HCT116 (cell line): ENCODE measurements at regions not wholly inside any gene's neighbourhood (a gene's known extent, or its start where the extent isn't known, plus 50 kb on each side); places are given as distances from the start of the nearest gene placed in this dataset.

Experiments used
- ATAC-seq: fragments of 200-7000 bp; cut with Tn5 transposase; 2 replicates; pipeline ENCODE4 v1.9.1; 2020; ENCODE audit warnings: mild to moderate bottlenecking, moderate library complexity
- BruUV-seq: library from RNA; stranded (reverse); fragments of 400-500 nt; replicated peaks from 2 replicates; lab custom pipeline; 2021; lab: Mats Ljungman, UMichigan
- CTCF ChIA-PET: fragments of 300-600 bp; sonication (Branson Sonifier 250); formaldehyde crosslinking; loops from one replicate; lab custom pipeline; 2021; ENCODE audit warnings: antibody characterized with exemption; lab: Charles Lee
- POLR2A ChIA-PET: fragments of 300-600, 350-600 bp; sonication (Branson Sonifier 250); formaldehyde crosslinking; loops from one replicate; lab custom pipeline; 2021; ENCODE audit warnings: antibody characterized with exemption; lab: Charles Lee
- RAD21 ChIA-PET, 2 experiments: fragments of 300-600 bp; sonication (Branson Sonifier 250); formaldehyde crosslinking; loops; one replicate each; lab custom pipeline; 2023; ENCODE audit warnings: low total read pairs in 2 of 2; ENCODE audit not compliant: uncharacterized antibody in 2 of 2, unreplicated experiment in 2 of 2, low non-redundant PET in 1 of 2; lab: Charles Lee
- DNase-seq: peaks from one replicate; pipeline ENCODE4 v3.0.0-alpha.2; 2010; ENCODE audit warnings: low read depth, low spot score
- H2AFZ ChIP-seq: fragments of 200-600 bp; shearing (Covaris generic), sonication (generic); 2 replicates; pipeline ENCODE4 v1.6.1; 2017; ENCODE audit warnings: low read depth, mixed run types, mixed read lengths, antibody characterized with exemption, low read length; ENCODE audit not compliant: poor library complexity, severe bottlenecking
- H3K27ac ChIP-seq: 2 replicates; pipeline ENCODE4 v1.5.1; 2012; ENCODE audit warnings: low read depth, low read length
- H3K27me3 ChIP-seq: fragments of 200-600 bp; sonication (generic); 2 replicates; pipeline ENCODE4 v1.6.1; 2016; ENCODE audit warnings: mixed run types, low read length, mixed read lengths; ENCODE audit not compliant: insufficient read depth
- H3K36me3 ChIP-seq, 2 experiments: fragments of 200-500 bp in 1 of 2; fragments of 200-600 bp in 1 of 2; sonication (Bioruptor generic) in 1 of 2; sonication (generic) in 1 of 2; 2 replicates each; pipeline versions ENCODE4 v1.5.1 to v1.6.1; 2014 to 2016; ENCODE audit warnings: low read length in 2 of 2, inconsistent platforms in 1 of 2, mixed read lengths in 1 of 2, mixed run types in 1 of 2; ENCODE audit not compliant: insufficient read depth in 2 of 2, control insufficient read depth in 1 of 2
- H3K4me1 ChIP-seq, 2 experiments: fragments of 200-600 bp in 1 of 2; sonication (generic) in 1 of 2; 2 replicates each; pipeline versions ENCODE4 v1.5.1 to v1.6.1; 2012 to 2017; ENCODE audit warnings: low read length in 2 of 2, inconsistent platforms in 1 of 2, mild to moderate bottlenecking in 1 of 2, mixed read lengths in 1 of 2, mixed run types in 1 of 2, moderate library complexity in 1 of 2; ENCODE audit not compliant: insufficient read depth in 2 of 2, control insufficient read depth in 1 of 2
- H3K4me2 ChIP-seq: fragments of 200-600 bp; sonication (generic); 2 replicates; pipeline ENCODE4 v1.6.1; 2017; ENCODE audit warnings: mixed run types, low read length, mixed read lengths
- H3K4me3 ChIP-seq, 2 experiments: fragments of 200-600 bp in 1 of 2; sonication (generic) in 1 of 2; replicated peaks in 1 of 2; 2 replicates each; pipeline ENCODE4 v1.5.1; 2011 to 2016; ENCODE audit warnings: low read length in 2 of 2, control low read depth in 1 of 2, low read depth in 1 of 2, mild to moderate bottlenecking in 1 of 2, mixed read lengths in 1 of 2, mixed run types in 1 of 2
- H3K79me2 ChIP-seq: fragments of 200-600 bp; sonication (generic); 2 replicates; pipeline ENCODE4 v1.6.1; 2017; ENCODE audit warnings: mild to moderate bottlenecking, mixed run types, low read length, moderate library complexity, mixed read lengths; ENCODE audit not compliant: insufficient read depth
- H3K9ac ChIP-seq: fragments of 200-600 bp; sonication (generic); 2 replicates; pipeline ENCODE4 v1.6.1; 2016; ENCODE audit warnings: low read length, mixed read lengths
- H3K9me2 ChIP-seq: fragments of 200-600 bp; sonication (generic), shearing (Covaris generic); 2 replicates; pipeline ENCODE4 v1.6.1; 2017; ENCODE audit warnings: mixed run types, mild to moderate bottlenecking, moderate library complexity; ENCODE audit not compliant: insufficient read depth
- H3K9me3 ChIP-seq, 2 experiments: fragments of 200-500 bp in 1 of 2; fragments of 200-600 bp in 1 of 2; sonication (Bioruptor generic) in 1 of 2; sonication (generic) in 1 of 2; 2 replicates each; pipeline ENCODE4 v1.6.1; 2014 to 2017; ENCODE audit warnings: low read length in 2 of 2, mixed read lengths in 2 of 2, inconsistent platforms in 1 of 2, low read depth in 1 of 2, mild to moderate bottlenecking in 1 of 2, mixed run types in 1 of 2, moderate library complexity in 1 of 2; ENCODE audit not compliant: control insufficient read depth in 1 of 2, insufficient read depth in 1 of 2
- H4K20me1 ChIP-seq: fragments of 200-600 bp; sonication (generic), shearing (Covaris generic); 2 replicates; pipeline ENCODE4 v1.6.1; 2017; ENCODE audit warnings: mixed run types, mild to moderate bottlenecking, moderate library complexity; ENCODE audit not compliant: insufficient read depth
- ATF3 ChIP-seq: IDR thresholded peaks from 2 replicates; pipeline ENCODE4 v1.6.1; 2012
- CBX3 ChIP-seq: IDR thresholded peaks from 2 replicates; pipeline ENCODE4 v1.6.1; 2012; ENCODE audit warnings: low read depth
- CTCF ChIP-seq, 3 experiments: fragments of 200-600 bp in 1 of 3; sonication (generic) in 1 of 3; IDR thresholded peaks in 2 of 3; conservative IDR thresholded peaks in 1 of 3; 2 replicates each; pipeline ENCODE4 v1.5.1; 2012 to 2017; ENCODE audit warnings: low read depth in 2 of 3, low read length in 2 of 3, antibody characterized with exemption in 1 of 3, borderline replicate concordance in 1 of 3, control low read depth in 1 of 3, mild to moderate bottlenecking in 1 of 3, mixed read lengths in 1 of 3, mixed run types in 1 of 3, moderate library complexity in 1 of 3; ENCODE audit not compliant: insufficient read depth in 1 of 3
- EGR1 ChIP-seq: IDR thresholded peaks from 2 replicates; pipeline ENCODE4 v1.6.1; 2012; ENCODE audit warnings: low read depth
- ELF1 ChIP-seq: IDR thresholded peaks from 2 replicates; pipeline ENCODE4 v1.6.1; 2012; ENCODE audit warnings: low read depth, borderline replicate concordance
- FOSL1 ChIP-seq: IDR thresholded peaks from 2 replicates; pipeline ENCODE4 v1.6.1; 2012; ENCODE audit warnings: low read depth
- POLR2A ChIP-seq: IDR thresholded peaks from 2 replicates; pipeline ENCODE4 v1.7.0; 2011; ENCODE audit warnings: borderline replicate concordance; ENCODE audit not compliant: insufficient read depth, insufficient read length; ENCODE audit errors: extremely low read depth
- POLR2AphosphoS5 ChIP-seq: IDR thresholded peaks from 2 replicates; pipeline ENCODE4 v1.6.1; 2011; ENCODE audit warnings: mild to moderate bottlenecking, low read depth, low read length, moderate library complexity
- RAD21 ChIP-seq: IDR thresholded peaks from 2 replicates; pipeline ENCODE4 v1.6.1; 2012; ENCODE audit warnings: low read depth, mild to moderate bottlenecking
- SIN3A ChIP-seq: IDR thresholded peaks from 2 replicates; pipeline ENCODE4 v1.6.1; 2012; ENCODE audit warnings: low read depth
- SP1 ChIP-seq: IDR thresholded peaks from 2 replicates; pipeline ENCODE4 v1.6.1; 2012; ENCODE audit warnings: low read depth
- YY1 ChIP-seq: IDR thresholded peaks from 2 replicates; pipeline ENCODE4 v1.6.1; 2011; ENCODE audit warnings: low read length, low read depth, moderate library complexity, mild to moderate bottlenecking; ENCODE audit not compliant: insufficient replicate concordance; ENCODE audit errors: extremely low read depth
- ZBTB33 ChIP-seq: IDR thresholded peaks from 2 replicates; pipeline ENCODE4 v1.6.1; 2011; ENCODE audit warnings: mild to moderate bottlenecking, low read length, moderate library complexity; ENCODE audit not compliant: insufficient replicate concordance; ENCODE audit errors: extremely low read depth
- ZNF274 ChIP-seq: fragments of 200-500 bp; sonication (Bioruptor generic); IDR thresholded peaks from 2 replicates; pipeline ENCODE4 v1.6.1; 2014; ENCODE audit warnings: mild to moderate bottlenecking, low read depth, low read length, inconsistent platforms
- intact Hi-C: fragments of 100-400 bp; cut with micrococcal nuclease; formaldehyde crosslinking; loops from 2 replicates; pipeline ENCODE4 v1.10.0; 2022

GRCh38 chr2:126372406-126372805 lies 283.6 kb upstream of the GYPC start:
- H3K9me3 ChIP-seq: peaks cover 0 to 12% of the 10 kb centered on the region in 2 experiments; a peak in 2 of 4 replicates
- no peak overlapping the region for H3K27ac ChIP-seq
- BruUV-seq: no TSS peak
- ATAC-seq (no peak), DNase-seq (no peak)
- no peaks in the 10 kb centered on the region for H3K9me2 ChIP-seq
- H3K4me2 ChIP-seq: no peak overlapping the region
- CTCF ChIA-PET: no interaction called here
- no peaks in the 10 kb centered on the region for H3K4me1 ChIP-seq
- no peaks in the 10 kb centered on the region for H3K36me3 ChIP-seq
- intact Hi-C loops: no loop called here
- no peaks in the 10 kb centered on the region for H3K27me3 ChIP-seq
- no peak overlapping the region for H3K4me3 ChIP-seq
- RAD21 ChIA-PET: no interaction called here
- no peaks in the 10 kb centered on the region for H3K79me2 ChIP-seq
- no peak overlapping the region for H3K9ac ChIP-seq
- H2AFZ ChIP-seq: no peak overlapping the region
- POLR2A ChIA-PET: no interaction called here
- H4K20me1 ChIP-seq: no peaks in the 10 kb centered on the region
- TF ChIP-seq EGR1 (no peak), POLR2A (no peak)

- Histone ChIP-seq H3K4me1 (no peaks in the 10 kb centered on the region), H3K9ac (no peak overlapping the region), H3K9me3 (peaks cover 0 to 6% of the 10 kb centered on the region in 2 experiments; a peak in 2 of 4 replicates), H3K4me3 (no peak overlapping the region), H2AFZ (no peak overlapping the region), H3K9me2 (no peaks in the 10 kb centered on the region), H3K27me3 (no peaks in the 10 kb centered on the region), H3K4me2 (no peak overlapping the region), H4K20me1 (no peaks in the 10 kb centered on the region), H3K36me3 (no peaks in the 10 kb centered on the region), H3K27ac (no peak overlapping the region), H3K79me2 (no peaks in the 10 kb centered on the region)
- POLR2A ChIA-PET: no interaction called here
- TF ChIP-seq POLR2AphosphoS5 (no peak), YY1 (no peak), SP1 (no peak), ZNF274 (no peak), SIN3A (no peak), ELF1 (no peak), CTCF (IDR thresholded peaks at IDR 0.05 in 2 of 3, conservative IDR thresholded peaks at IDR 0.05 in 1 of 3; ENCODE audit: borderline replicate concordance in 1 of 3, insufficient read depth in 1 of 3, low read depth in 2 of 3, low read length in 2 of 3) (no peak), CBX3 (no peak), FOSL1 (no peak), RAD21 (no peak), ZBTB33 (no peak), ATF3 (no peak)
- CTCF ChIA-PET: no interaction called here
- intact Hi-C loops: no loop called here
- BruUV-seq: no TSS peak
- RAD21 ChIA-PET: no interaction called here
- ATAC-seq: no peak
- no peak for DNase-seq
These were observed 277.8 kb upstream of the GYPC start for GRCh38 chr2:126378176-126378575.
